ELR (cell line): ENCODE measurements at regions not wholly inside any gene's neighbourhood (a gene's known extent, or its start where the extent isn't known, plus 50 kb on each side); places are given as distances from the start of the nearest gene placed in this dataset.
"Not testable (repeated sequence)": the region's sequence is repeated elsewhere in the genome, so short reads cannot be mapped to it uniquely, and the experiment has no call there.

Experiments
- DNase-seq: peaks from one replicate; pipeline ENCODE4 v3.0.0-alpha.2; 2015; ENCODE audit warnings: low read depth

DNA sequence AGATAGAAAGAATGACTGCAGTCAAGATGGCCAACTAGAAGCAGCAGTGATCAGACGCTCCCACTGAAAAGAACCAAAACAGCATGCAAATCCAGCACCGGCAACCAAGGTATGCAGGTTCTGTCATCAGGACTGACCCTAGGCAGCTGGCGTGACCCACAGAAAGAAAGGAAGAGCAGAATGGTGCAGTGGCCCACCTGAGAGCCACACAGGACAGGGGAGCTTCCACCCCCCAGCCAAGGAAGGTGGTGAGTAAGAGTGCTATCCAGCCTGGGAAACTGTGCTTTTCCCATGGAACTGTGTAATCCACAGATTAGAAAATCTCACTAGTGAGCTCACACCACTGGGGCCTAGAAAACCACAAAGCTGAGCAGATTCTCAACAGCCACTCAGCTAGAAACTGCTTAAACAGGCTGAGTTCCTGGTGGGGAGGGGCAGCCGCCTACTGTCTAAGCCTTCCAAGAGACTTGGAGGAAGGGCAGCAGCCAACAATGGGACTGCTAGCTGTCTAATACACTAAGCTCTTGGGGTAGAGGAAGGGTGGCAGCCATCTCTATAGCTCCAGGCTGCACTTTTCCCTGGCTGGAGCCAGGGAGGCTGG is 127.9 kb downstream of the EVA1A start:
- DNase-seq, result no peak

- DNase-seq, result no peak
Observed at GRCh38 chr2:75431763-75432162, 129.0 kb downstream of the EVA1A start.

- DNase-seq, result no peak
Observed at GRCh38 chr2:75431276-75431675, 129.5 kb downstream of the EVA1A start.

GRCh38 chr2:75430449-75430848 is 130.3 kb downstream of the EVA1A start:
- not testable (repeated sequence) for DNase-seq

DNA sequence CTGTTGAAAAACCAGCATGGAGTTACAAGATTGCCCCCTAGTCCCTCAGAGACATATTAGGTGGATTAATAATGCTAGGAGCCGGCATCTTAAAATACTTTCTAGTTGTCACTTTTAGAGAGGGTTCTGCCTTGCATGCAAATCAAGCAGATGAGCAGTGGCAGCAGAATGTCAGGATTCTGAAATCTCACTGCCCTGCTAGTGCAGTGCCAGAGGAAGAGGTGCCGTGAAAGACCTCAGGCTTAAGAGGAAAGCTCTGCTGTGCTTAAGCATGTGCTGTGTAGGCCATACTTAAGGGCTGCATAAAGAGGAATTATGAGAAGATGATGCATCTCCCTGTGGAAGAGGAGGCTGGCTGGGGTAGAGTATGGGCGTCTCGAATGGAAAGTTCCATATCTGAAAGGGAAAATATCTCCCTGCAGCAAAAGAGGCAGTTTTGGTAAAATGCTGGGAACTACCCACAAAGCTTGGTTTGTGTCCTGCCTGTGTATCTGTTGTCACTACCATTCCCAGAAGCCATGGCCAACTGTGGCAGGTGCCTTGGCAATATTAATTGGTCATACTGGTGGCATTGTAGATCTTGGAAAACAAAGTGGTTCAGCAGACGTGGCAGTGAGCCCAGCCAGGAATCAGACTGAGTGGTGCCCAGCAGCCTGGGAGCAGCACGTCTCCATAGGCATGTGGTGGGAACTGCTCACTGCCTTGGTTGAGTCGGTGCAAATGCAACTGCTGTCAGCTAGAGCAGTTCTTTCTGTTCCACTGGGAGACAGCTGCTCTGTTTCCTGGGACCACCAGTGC is 131.9 kb downstream of the EVA1A start:
- no peak for DNase-seq

GRCh38 chr2:75428060-75428459 is 132.7 kb downstream of the EVA1A start:
- no peak for DNase-seq

- DNase-seq, result peak; percentile 35
Observed at GRCh38 chr2:75424936-75425619, 135.7 kb downstream of the EVA1A start.

GRCh38 chr2:75421986-75422385 is 138.8 kb downstream of the EVA1A start:
- no peak for DNase-seq

GRCh38 chr2:75416420-75417342 is 144.1 kb downstream of the EVA1A start:
- DNase-seq, result no peak

DNA sequence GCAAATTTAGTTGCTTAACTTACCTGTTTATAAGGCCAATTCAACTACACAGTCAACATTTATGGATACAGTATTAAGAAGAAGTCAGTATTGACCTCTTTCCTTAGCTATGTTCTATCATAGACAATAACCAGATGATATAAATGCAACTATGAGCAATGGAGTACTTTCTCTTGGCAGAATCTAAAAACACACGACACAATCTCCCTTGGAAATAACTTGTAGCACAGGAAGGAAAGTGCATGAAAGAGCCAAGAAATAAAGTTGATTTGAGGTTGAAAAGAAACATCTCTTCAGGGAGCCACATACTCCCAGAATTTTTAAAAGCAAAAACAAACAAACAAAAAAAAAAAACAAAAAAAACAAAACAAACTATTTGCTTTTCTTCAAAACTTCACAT is 145.0 kb downstream of the EVA1A start:
- no peak for DNase-seq

- no peak for DNase-seq
Observed at GRCh38 chr2:75415111-75415626, 145.6 kb downstream of the EVA1A start.

DNA sequence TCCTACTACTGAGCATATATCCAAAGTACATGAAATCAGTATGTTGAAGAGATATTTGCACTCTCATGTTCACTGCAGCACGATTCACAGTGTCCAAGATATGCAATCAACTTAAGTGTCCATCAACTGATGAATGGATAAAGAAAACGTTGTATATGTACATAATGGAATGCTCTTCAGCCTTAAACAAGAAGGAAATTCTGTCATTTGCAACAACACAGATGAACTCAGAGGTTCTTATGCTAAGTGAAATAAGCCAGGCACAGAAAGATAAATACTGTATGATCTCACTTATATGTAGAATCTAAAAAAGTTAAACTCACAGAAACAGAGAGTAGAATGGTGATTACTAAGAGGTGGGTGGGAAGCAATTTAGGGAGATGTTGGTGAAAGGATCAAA is 149.2 kb downstream of the EVA1A start:
- DNase-seq, result no peak

GRCh38 chr2:75410702-75411101 is 150.0 kb downstream of the EVA1A start:
- no peak for DNase-seq

- DNase-seq, result no peak
Observed at GRCh38 chr2:75408771-75409170, 152.0 kb downstream of the EVA1A start.

- no peak for DNase-seq
Observed at GRCh38 chr2:75407038-75407530, 153.7 kb downstream of the EVA1A start.

DNA sequence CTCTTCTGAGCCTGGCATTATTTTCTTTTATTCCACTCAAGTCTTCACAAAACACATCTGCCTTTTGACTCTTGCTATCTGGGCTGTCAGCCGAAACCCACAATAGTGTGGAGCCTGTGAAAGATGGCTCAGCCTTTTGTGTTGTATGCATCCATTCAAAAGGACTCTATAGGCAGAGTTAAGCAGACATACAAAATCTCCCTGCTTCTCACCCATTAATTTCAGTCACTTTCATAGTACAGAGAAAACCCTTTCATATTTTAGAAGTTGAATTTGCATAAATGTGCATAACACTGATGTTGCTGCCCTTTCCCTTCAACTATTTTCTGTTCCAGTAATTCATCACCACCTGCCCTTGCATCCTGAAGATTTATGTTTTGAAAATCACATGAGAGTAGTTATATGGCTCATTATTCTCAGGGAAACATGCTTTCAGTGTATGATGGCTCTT is 154.6 kb downstream of the EVA1A start:
- DNase-seq, result no peak

GRCh38 chr2:75405000-75405399 is 155.7 kb downstream of the EVA1A start:
- DNase-seq, result no peak

GRCh38 chr2:75403991-75404428 is 156.7 kb downstream of the EVA1A start:
- DNase-seq, result peak; percentile 74

- no peak for DNase-seq
Observed at GRCh38 chr2:75396314-75396713, 164.4 kb downstream of the EVA1A start.

- DNase-seq, result peak; percentile 73
Observed at GRCh38 chr2:75394764-75395163, 166.0 kb downstream of the EVA1A start.

DNA sequence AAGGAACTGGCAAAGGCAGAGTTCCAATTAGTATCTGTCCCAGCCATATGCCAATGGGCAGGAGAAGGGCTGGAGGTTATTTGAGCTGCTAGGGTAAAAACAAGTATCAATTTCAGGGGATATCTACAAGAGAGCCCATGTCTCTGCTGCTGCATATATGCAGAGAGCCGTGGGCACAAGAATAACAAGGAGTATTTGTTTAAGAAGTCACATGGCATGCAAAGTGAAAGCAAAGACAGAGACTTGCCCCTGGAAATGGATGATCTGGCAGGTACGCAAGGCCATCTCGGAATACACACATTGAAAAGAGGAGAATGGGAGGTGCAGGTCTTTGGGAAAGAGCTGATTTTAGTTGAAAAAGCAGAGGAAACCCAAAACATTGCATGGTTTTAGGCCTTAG is 170.6 kb downstream of the EVA1A start:
- no peak for DNase-seq

DNA sequence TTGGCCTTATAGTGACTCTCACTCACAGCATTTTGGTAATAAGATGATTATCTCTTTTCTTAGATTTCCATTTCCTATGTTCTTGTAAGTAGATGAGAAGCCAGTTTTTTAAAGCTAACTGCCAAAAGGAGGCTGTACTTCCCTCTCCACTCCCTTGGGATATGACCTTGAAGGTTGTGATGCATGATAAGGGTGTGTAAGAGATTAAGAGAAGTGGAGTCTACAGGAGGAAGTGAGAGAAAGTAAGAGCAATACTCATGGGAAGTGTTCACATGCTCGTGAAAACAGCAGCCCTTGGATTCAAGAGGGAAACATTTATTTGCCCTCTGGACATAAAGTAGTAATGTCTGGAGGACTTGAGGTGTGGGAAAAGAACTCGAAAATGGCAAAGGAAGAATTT is 171.5 kb downstream of the EVA1A start:
- DNase-seq, result no peak
